ENCODE measurements at regions not wholly inside any gene's neighbourhood (a gene's known extent, or its start where the extent isn't known, plus 50 kb on each side); places are given as distances from the start of the nearest gene placed in this dataset.

- TF ChIP-seq CTCF (IDR thresholded peaks at IDR 0.05) (no peak), POLR2A (IDR thresholded peaks at IDR 0.05) (no peak)
These were observed 842.2 kb upstream of the VRK2 start for GRCh38 chr2:57204364-57204763.
